Fibroblast of lung (primary cell): ENCODE measurements at regions not wholly inside any gene's neighbourhood (a gene's known extent, or its start where the extent isn't known, plus 50 kb on each side); places are given as distances from the start of the nearest gene placed in this dataset.

Source experiments
- EZH2 ChIP-seq: IDR thresholded peaks from 2 replicates; pipeline ENCODE4 v1.5.1; 2012; ENCODE audit warnings: low read length, control low read depth, mild to moderate bottlenecking; ENCODE audit errors: missing control alignments
- TF ChIP-seq, protein P1 (sequence below), 2 donors: IDR thresholded peaks in 1 of 2; conservative IDR thresholded peaks in 1 of 2; 1 replicate in 1 of 2; 2 replicates in 1 of 2; pipeline ENCODE4 v1.5.1; 2011 to 2012; ENCODE audit warnings: low read length in 2 of 2, control low read depth in 1 of 2, inconsistent platforms in 1 of 2, low read depth in 1 of 2, mild to moderate bottlenecking in 1 of 2

DNA sequence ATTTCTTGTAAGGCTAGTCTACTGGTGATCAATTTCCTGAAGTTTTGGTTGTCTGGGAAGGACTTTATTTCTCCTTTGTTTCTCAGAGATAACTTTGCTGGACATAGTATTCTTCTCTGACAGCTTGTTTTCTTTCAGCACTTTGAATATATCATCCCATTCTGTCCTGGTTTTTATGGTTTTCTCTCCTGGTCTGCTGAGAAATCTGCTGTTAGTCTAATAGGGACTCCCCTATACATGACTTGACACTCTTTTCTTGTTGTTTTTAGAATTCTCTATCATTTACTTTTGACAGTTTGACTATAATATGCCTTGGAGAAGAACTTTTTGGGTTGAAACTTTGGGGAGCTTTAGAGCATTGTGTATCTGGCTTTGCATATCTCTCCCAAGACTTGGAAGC, 112.5 kb downstream of the PRL start:
- TF ChIP-seq, protein P1, sequence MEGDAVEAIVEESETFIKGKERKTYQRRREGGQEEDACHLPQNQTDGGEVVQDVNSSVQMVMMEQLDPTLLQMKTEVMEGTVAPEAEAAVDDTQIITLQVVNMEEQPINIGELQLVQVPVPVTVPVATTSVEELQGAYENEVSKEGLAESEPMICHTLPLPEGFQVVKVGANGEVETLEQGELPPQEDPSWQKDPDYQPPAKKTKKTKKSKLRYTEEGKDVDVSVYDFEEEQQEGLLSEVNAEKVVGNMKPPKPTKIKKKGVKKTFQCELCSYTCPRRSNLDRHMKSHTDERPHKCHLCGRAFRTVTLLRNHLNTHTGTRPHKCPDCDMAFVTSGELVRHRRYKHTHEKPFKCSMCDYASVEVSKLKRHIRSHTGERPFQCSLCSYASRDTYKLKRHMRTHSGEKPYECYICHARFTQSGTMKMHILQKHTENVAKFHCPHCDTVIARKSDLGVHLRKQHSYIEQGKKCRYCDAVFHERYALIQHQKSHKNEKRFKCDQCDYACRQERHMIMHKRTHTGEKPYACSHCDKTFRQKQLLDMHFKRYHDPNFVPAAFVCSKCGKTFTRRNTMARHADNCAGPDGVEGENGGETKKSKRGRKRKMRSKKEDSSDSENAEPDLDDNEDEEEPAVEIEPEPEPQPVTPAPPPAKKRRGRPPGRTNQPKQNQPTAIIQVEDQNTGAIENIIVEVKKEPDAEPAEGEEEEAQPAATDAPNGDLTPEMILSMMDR (conservative IDR thresholded peaks at IDR 0.05 in 1 of 2, IDR thresholded peaks at IDR 0.05 in 1 of 2; ENCODE audit: low read depth in 1 of 2, low read length in 2 of 2), result no peak
- no peak for TF ChIP-seq EZH2
